A549 (cell line): ENCODE measurements at regions not wholly inside any gene's neighbourhood (a gene's known extent, or its start where the extent isn't known, plus 50 kb on each side); places are given as distances from the start of the nearest gene placed in this dataset.

Source experiments
- CEBPB ChIP-seq, 2 experiments: fragments of >200 bp in 1 of 2; sonication (Bioruptor Twin) in 1 of 2; formaldehyde crosslinking in 1 of 2; IDR thresholded peaks; 2 replicates each; pipeline ENCODE4 v1.6.1; 2012 to 2016
- CHD4 ChIP-seq: fragments of 200-600 bp; sonication (generic); IDR thresholded peaks from 2 replicates; pipeline ENCODE4 v1.6.1; 2016; ENCODE audit warnings: antibody characterized with exemption, mild to moderate bottlenecking, borderline replicate concordance
- EP300 ChIP-seq, 2 experiments: fragments of >200 bp; sonication (Bioruptor Twin); formaldehyde crosslinking; IDR thresholded peaks; 2 replicates in 1 of 2; 3 replicates in 1 of 2; pipeline ENCODE4 v1.6.1; 2016 to 2017
- FOSL2 ChIP-seq, 2 experiments: fragments of 450-650 bp in 1 of 2; fragments of >200 bp in 1 of 2; sonication (Bioruptor Twin) in 1 of 2; formaldehyde crosslinking; IDR thresholded peaks; 2 replicates each; pipeline versions ENCODE4 v1.5.0 to v1.6.1; 2016 to 2020; ENCODE audit warnings: mild to moderate bottlenecking in 1 of 2, moderate library complexity in 1 of 2
- JUNB ChIP-seq: fragments of >200 bp; sonication (Bioruptor Twin); formaldehyde crosslinking; IDR thresholded peaks from 2 replicates; pipeline ENCODE4 v1.6.1; 2016
- MAFK ChIP-seq: fragments of 450-650 bp; IDR thresholded peaks from 2 replicates; pipeline ENCODE4 v1.6.1; 2014; ENCODE audit not compliant: partially characterized antibody
- MYC ChIP-seq: IDR thresholded peaks from 2 replicates; pipeline ENCODE4 v1.6.1; 2012; ENCODE audit warnings: mild to moderate bottlenecking, inconsistent platforms, low read length, improper control_type of control experiment, borderline replicate concordance
- POLR2A ChIP-seq: IDR thresholded peaks from 2 replicates; pipeline ENCODE4 v1.6.1; 2012; ENCODE audit warnings: mild to moderate bottlenecking, low read length
- RFX5 ChIP-seq: fragments of 450-650 bp; IDR thresholded peaks from 2 replicates; pipeline ENCODE4 v1.7.1; 2014; ENCODE audit warnings: antibody characterized with exemption, mild to moderate bottlenecking, moderate library complexity
- TF ChIP-seq, protein P1 (sequence below): fragments of >200 bp; sonication (Bioruptor Twin); formaldehyde crosslinking; IDR thresholded peaks from 3 replicates; pipeline ENCODE4 v1.5.1; 2016
- TF ChIP-seq, protein P2 (sequence below): fragments of 200-600 bp; sonication (generic); IDR thresholded peaks from 2 replicates; pipeline ENCODE4 v1.6.1; 2016; ENCODE audit warnings: antibody characterized with exemption, mild to moderate bottlenecking, moderate library complexity
- TF ChIP-seq, protein P3 (sequence below): IDR thresholded peaks from 2 replicates; pipeline ENCODE4 v1.6.1; 2012
- TF ChIP-seq, protein P4 (sequence below): fragments of 250-450 bp; sonication (Bioruptor Pico); IDR thresholded peaks from 2 replicates; pipeline ENCODE4 v1.5.0; 2021; ENCODE audit warnings: mild to moderate bottlenecking, moderate library complexity, borderline replicate concordance

DNA sequence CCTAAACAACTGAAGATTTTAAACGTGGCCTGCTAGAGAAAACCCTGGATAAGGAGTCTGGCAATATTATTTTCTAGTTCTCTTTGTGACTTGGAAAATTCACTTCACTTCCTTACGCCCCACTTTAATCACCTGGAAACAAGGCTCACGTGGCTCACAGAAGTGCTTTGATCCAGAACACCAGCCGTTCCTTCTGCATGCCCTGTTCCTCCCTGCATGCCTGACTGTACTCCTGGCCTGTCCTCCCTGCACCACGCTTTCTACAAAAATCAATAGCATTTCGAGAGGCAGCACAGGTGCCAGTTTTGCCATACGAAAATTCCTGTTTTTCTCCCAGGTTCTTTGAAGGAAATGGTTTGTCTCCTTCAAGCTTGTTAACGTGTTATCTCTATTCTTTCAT, 474.2 kb upstream of the RGMA start:
- TF ChIP-seq POLR2A (no peak), MAFK (no peak), EP300 (IDR thresholded peaks at IDR 0.05) (no peak), CEBPB (IDR thresholded peaks at IDR 0.05) (no peak), FOSL2 (IDR thresholded peaks at IDR 0.05) (no peak), FOSL2 (CRISPR knock-in tag; IDR thresholded peaks at IDR 0.05) (no peak), MYC (no peak), JUNB (no peak), CHD4 (no peak), RFX5 (no peak)
- TF ChIP-seq, protein P1, sequence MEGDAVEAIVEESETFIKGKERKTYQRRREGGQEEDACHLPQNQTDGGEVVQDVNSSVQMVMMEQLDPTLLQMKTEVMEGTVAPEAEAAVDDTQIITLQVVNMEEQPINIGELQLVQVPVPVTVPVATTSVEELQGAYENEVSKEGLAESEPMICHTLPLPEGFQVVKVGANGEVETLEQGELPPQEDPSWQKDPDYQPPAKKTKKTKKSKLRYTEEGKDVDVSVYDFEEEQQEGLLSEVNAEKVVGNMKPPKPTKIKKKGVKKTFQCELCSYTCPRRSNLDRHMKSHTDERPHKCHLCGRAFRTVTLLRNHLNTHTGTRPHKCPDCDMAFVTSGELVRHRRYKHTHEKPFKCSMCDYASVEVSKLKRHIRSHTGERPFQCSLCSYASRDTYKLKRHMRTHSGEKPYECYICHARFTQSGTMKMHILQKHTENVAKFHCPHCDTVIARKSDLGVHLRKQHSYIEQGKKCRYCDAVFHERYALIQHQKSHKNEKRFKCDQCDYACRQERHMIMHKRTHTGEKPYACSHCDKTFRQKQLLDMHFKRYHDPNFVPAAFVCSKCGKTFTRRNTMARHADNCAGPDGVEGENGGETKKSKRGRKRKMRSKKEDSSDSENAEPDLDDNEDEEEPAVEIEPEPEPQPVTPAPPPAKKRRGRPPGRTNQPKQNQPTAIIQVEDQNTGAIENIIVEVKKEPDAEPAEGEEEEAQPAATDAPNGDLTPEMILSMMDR = no peak
- TF ChIP-seq, protein P2, sequence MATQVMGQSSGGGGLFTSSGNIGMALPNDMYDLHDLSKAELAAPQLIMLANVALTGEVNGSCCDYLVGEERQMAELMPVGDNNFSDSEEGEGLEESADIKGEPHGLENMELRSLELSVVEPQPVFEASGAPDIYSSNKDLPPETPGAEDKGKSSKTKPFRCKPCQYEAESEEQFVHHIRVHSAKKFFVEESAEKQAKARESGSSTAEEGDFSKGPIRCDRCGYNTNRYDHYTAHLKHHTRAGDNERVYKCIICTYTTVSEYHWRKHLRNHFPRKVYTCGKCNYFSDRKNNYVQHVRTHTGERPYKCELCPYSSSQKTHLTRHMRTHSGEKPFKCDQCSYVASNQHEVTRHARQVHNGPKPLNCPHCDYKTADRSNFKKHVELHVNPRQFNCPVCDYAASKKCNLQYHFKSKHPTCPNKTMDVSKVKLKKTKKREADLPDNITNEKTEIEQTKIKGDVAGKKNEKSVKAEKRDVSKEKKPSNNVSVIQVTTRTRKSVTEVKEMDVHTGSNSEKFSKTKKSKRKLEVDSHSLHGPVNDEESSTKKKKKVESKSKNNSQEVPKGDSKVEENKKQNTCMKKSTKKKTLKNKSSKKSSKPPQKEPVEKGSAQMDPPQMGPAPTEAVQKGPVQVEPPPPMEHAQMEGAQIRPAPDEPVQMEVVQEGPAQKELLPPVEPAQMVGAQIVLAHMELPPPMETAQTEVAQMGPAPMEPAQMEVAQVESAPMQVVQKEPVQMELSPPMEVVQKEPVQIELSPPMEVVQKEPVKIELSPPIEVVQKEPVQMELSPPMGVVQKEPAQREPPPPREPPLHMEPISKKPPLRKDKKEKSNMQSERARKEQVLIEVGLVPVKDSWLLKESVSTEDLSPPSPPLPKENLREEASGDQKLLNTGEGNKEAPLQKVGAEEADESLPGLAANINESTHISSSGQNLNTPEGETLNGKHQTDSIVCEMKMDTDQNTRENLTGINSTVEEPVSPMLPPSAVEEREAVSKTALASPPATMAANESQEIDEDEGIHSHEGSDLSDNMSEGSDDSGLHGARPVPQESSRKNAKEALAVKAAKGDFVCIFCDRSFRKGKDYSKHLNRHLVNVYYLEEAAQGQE = no peak
- TF ChIP-seq, protein P3, sequence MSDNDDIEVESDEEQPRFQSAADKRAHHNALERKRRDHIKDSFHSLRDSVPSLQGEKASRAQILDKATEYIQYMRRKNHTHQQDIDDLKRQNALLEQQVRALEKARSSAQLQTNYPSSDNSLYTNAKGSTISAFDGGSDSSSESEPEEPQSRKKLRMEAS = no peak
- TF ChIP-seq, protein P4, sequence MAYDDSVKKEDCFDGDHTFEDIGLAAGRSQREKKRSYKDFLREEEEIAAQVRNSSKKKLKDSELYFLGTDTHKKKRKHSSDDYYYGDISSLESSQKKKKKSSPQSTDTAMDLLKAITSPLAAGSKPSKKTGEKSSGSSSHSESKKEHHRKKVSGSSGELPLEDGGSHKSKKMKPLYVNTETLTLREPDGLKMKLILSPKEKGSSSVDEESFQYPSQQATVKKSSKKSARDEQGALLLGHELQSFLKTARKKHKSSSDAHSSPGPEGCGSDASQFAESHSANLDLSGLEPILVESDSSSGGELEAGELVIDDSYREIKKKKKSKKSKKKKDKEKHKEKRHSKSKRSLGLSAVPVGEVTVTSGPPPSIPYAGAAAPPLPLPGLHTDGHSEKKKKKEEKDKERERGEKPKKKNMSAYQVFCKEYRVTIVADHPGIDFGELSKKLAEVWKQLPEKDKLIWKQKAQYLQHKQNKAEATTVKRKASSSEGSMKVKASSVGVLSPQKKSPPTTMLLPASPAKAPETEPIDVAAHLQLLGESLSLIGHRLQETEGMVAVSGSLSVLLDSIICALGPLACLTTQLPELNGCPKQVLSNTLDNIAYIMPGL = no peak
